GM12873 (cell line): ENCODE measurements at regions not wholly inside any gene's neighbourhood (a gene's known extent, or its start where the extent isn't known, plus 50 kb on each side); places are given as distances from the start of the nearest gene placed in this dataset.

Source experiments
- CTCF ChIP-seq: IDR thresholded peaks from 2 replicates; pipeline ENCODE4 v1.5.1; 2012; ENCODE audit warnings: low read depth, mild to moderate bottlenecking, moderate library complexity, low read length, control low read depth; ENCODE audit not compliant: insufficient read depth; ENCODE audit errors: missing control alignments

DNA sequence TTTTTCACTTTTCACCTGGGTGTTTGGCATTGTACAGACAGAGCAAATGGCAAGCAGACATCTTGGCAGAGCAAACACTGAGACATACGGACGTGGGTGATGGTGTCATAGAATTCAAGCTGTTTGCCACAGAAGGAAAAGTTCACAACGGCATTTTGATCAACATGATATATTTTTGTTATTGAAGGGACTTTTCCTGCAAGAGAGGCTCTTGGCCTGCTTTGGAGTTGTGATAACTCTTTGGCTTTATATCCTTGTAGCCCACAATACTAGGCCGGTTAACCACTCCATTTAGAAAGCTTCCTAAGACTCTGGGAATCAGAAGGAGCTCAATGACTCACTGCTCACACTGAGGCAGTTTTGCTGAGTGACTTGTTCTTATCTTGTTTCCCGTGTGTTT lies 1038.3 kb downstream of the TLE1 start:
- TF ChIP-seq CTCF: no peak

- TF ChIP-seq CTCF: no peak
Observed at GRCh38 chr9:80649496-80649895, 1039.9 kb downstream of the TLE1 start.

DNA sequence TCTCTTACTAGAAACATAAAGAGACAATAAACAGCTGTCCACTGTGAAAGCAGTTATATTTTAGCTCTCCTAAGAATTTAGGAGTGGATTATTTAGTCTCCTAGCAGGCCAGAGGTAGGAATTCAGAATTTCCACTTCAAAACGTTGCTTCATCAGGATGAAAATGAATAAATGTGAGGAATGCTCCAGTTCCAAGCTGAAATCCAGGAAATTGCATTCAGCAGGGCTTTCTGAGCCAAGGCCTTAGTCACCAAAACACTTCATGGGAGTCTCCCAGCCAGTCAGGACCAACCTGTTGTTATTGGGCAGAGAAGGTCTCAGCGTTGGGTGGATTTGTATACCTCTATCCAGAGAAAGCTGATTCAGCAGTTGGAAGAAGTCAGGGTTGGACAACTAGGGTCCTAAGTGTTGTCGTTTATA lies 1040.3 kb downstream of the TLE1 start:
- no peak for TF ChIP-seq CTCF

- no peak for TF ChIP-seq CTCF
Observed at GRCh38 chr9:80648336-80648735, 1041.0 kb downstream of the TLE1 start.

DNA sequence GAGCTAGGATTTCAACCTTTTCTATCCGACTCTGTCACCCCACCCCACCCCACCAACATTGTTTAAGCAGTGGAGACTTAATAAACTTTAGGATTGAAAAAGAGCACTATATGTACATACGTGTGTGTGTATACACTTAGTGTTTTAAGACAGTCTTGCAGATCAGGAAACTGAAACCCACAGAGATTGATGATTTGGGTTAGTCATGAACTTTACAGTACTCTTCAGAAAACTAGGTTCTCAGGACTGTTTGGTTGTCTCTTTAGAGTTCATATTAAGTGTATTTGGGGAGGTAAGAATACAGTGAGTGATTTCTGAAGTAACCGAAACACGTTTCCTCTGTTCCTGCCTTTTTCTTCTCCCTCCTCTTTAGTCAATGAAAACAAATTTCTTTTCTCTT lies 1043.1 kb downstream of the TLE1 start:
- no peak for TF ChIP-seq CTCF

DNA sequence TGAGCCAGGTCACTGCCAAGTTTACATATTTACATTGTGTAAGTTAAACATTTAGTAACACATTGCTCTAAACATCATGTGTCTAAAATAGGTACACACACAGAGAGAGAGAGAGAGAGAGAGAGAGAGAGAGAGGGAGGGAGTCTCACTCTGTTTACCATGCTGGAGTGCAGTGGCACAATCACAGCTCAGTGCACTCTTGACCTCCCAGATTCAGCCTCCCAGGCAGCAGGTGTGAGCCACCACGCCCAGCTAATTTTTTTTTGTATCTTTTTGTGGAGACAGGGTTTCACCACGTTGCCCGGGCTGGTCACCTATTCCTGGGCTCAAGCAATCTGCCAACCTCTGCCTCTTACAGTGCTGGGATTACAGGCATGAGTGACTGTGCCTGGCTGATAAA lies 1045.3 kb downstream of the TLE1 start:
- no peak for TF ChIP-seq CTCF

GRCh38 chr9:80635065-80635464 lies 1054.3 kb downstream of the TLE1 start:
- TF ChIP-seq CTCF: no peak
